ENCODE measurements at regions not wholly inside any gene's neighbourhood (a gene's known extent, or its start where the extent isn't known, plus 50 kb on each side); places are given as distances from the start of the nearest gene placed in this dataset.

- TF ChIP-seq CTCF (IDR thresholded peaks at IDR 0.05) (no peak), POLR2AphosphoS5 (IDR thresholded peaks at IDR 0.05; ENCODE audit: low read depth, low read length) (no peak), SIN3A (IDR thresholded peaks at IDR 0.05; ENCODE audit: borderline replicate concordance, insufficient read depth, low read depth, low read length) (no peak), REST (IDR thresholded peaks at IDR 0.05; ENCODE audit: insufficient read depth in 1 of 2, low read depth in 2 of 2, low read length in 1 of 2) (no peak)
Observed at GRCh38 chr2:217362710-217363109, 502.8 kb upstream of the TNP1 start.

Data from Panc1 (cell line).